A549 (cell line): ENCODE measurements at regions not wholly inside any gene's neighbourhood (a gene's known extent, or its start where the extent isn't known, plus 50 kb on each side); places are given as distances from the start of the nearest gene placed in this dataset.

Source experiments
- ATAC-seq, 2 experiments: fragments of 200-7000 bp in 1 of 2; fragments of >200 bp in 1 of 2; cut with Nextera tagmentation in 1 of 2; cut with Tn5 transposase in 1 of 2; 3 replicates each; pipeline versions ENCODE4 v1.8.0 to v1.9.1; 2018 to 2020; ENCODE audit warnings: mild to moderate bottlenecking in 1 of 2, moderate library complexity in 1 of 2
- CTCF ChIA-PET: fragments of 300-600 bp; sonication (Branson Sonifier 250); formaldehyde crosslinking; extraction: SDS; loops from one replicate; lab custom pipeline; 2021; ENCODE audit warnings: antibody characterized with exemption, inconsistent platforms; lab: Yijun Ruan, JAX
- POLR2A ChIA-PET: fragments of 350-600 bp; formaldehyde crosslinking; extraction: SDS; loops from one replicate; lab custom pipeline; 2021; ENCODE audit warnings: antibody characterized with exemption, inconsistent platforms; lab: Yijun Ruan, JAX
- DNase-seq, 2 experiments: peaks; one replicate each; pipeline versions ENCODE4 v3.0.0 to v3.0.0-alpha.2; 2011 to 2016; ENCODE audit warnings: low read depth in 1 of 2, low spot score in 1 of 2
- FAIRE-seq: peaks from 2 replicates; lab custom pipeline; 2011; peaks lifted over from hg19 to GRCh38; lab: Jason Lieb, UNC
- H3K27ac ChIP-seq, 2 experiments: fragments of >200 bp; sonication (Bioruptor Twin); formaldehyde crosslinking; 3 replicates each; pipeline ENCODE4 v1.5.1; 2016 to 2017
- H3K4me1 ChIP-seq: fragments of >200 bp; sonication (Bioruptor Twin); formaldehyde crosslinking; 3 replicates; pipeline ENCODE4 v1.6.1; 2016
- H3K4me2 ChIP-seq: fragments of >200 bp; sonication (Bioruptor Twin); formaldehyde crosslinking; 3 replicates; pipeline ENCODE4 v1.6.1; 2016
- H3K4me3 ChIP-seq: fragments of >200 bp; sonication (Bioruptor Twin); formaldehyde crosslinking; 3 replicates; pipeline ENCODE4 v1.5.1; 2016
- H3K9me3 ChIP-seq: fragments of >200 bp; sonication (Bioruptor Twin); formaldehyde crosslinking; 3 replicates; pipeline ENCODE4 v1.6.1; 2016
- CBX8 ChIP-seq: fragments of 200-600 bp; sonication (generic); IDR thresholded peaks from 2 replicates; pipeline ENCODE4 v1.6.1; 2016
- CEBPB ChIP-seq, 2 experiments: fragments of >200 bp in 1 of 2; sonication (Bioruptor Twin) in 1 of 2; formaldehyde crosslinking in 1 of 2; IDR thresholded peaks; 2 replicates each; pipeline ENCODE4 v1.6.1; 2012 to 2016
- EHF ChIP-seq: fragments of 250-450 bp; sonication (Bioruptor Pico); IDR thresholded peaks from 2 replicates; pipeline ENCODE4 v1.5.0; 2020; ENCODE audit warnings: mild to moderate bottlenecking
- FOSB ChIP-seq: fragments of 250-450 bp; sonication (Bioruptor Pico); IDR thresholded peaks from 2 replicates; pipeline ENCODE4 v1.5.0; 2020; ENCODE audit warnings: mild to moderate bottlenecking, moderate library complexity
- GATA3 ChIP-seq: IDR thresholded peaks from 2 replicates; pipeline ENCODE4 v1.6.1; 2012; ENCODE audit warnings: borderline replicate concordance
- HEYL ChIP-seq: fragments of 250-450 bp; sonication (Bioruptor Pico); IDR thresholded peaks from 2 replicates; pipeline ENCODE4 v1.8.0; 2021; ENCODE audit warnings: mild to moderate bottlenecking, moderate library complexity
- HOXB13 ChIP-seq: fragments of 250-450 bp; sonication (Bioruptor Pico); IDR thresholded peaks from 2 replicates; pipeline ENCODE4 v1.5.0; 2020; ENCODE audit warnings: low read depth, mild to moderate bottlenecking, moderate library complexity
- JUNB ChIP-seq: fragments of >200 bp; sonication (Bioruptor Twin); formaldehyde crosslinking; IDR thresholded peaks from 2 replicates; pipeline ENCODE4 v1.6.1; 2016
- MAZ ChIP-seq: fragments of 150-350 bp; IDR thresholded peaks from 2 replicates; pipeline ENCODE4 v1.6.1; 2014; ENCODE audit warnings: antibody characterized with exemption, low read depth, low read length, borderline replicate concordance
- NR3C1 ChIP-seq: fragments of >200 bp; sonication (Bioruptor Twin); formaldehyde crosslinking; IDR thresholded peaks from 3 replicates; pipeline ENCODE4 v1.6.1; 2017
- PHF8 ChIP-seq: fragments of 200-600 bp; sonication (generic); IDR thresholded peaks from 2 replicates; pipeline ENCODE4 v1.6.1; 2016; ENCODE audit warnings: low read depth, mild to moderate bottlenecking, antibody characterized with exemption, moderate library complexity, borderline replicate concordance
- RFX5 ChIP-seq: fragments of 450-650 bp; IDR thresholded peaks from 2 replicates; pipeline ENCODE4 v1.7.1; 2014; ENCODE audit warnings: antibody characterized with exemption, mild to moderate bottlenecking, moderate library complexity
- SMC3 ChIP-seq: fragments of >200 bp; sonication (Bioruptor Twin); formaldehyde crosslinking; IDR thresholded peaks from 3 replicates; pipeline ENCODE4 v1.6.1; 2018; ENCODE audit warnings: inconsistent platforms
- SREBF2 ChIP-seq: fragments of 450-650 bp; IDR thresholded peaks from 2 replicates; pipeline ENCODE4 v1.6.1; 2014; ENCODE audit warnings: mild to moderate bottlenecking, moderate library complexity
- TP53 ChIP-seq: fragments of 250-450 bp; sonication (Bioruptor Pico); IDR thresholded peaks from 2 replicates; pipeline ENCODE4 v1.5.0; 2021; ENCODE audit warnings: mild to moderate bottlenecking, moderate library complexity
- ZNF302 ChIP-seq: fragments of 250-450 bp; sonication (Bioruptor Pico); IDR thresholded peaks from 2 replicates; pipeline ENCODE4 v1.9.0; 2021; ENCODE audit warnings: inconsistent platforms, mild to moderate bottlenecking, moderate library complexity
- WGBS: methylation state at CpG from one replicate; pipeline ENCODE4 v1.1.6; 2017; ENCODE audit errors: missing lambda C conversion rate; 5-methylcytosine and 5-hydroxymethylcytosine counted together
- TF ChIP-seq, protein P1 (sequence below): IDR thresholded peaks from 2 replicates; pipeline ENCODE4 v1.6.1; 2012; ENCODE audit warnings: low read depth, borderline replicate concordance
- TF ChIP-seq, protein P2 (sequence below): fragments of >200 bp; sonication (Bioruptor Twin); formaldehyde crosslinking; IDR thresholded peaks from 3 replicates; pipeline ENCODE4 v1.6.1; 2016
- TF ChIP-seq, protein P3 (sequence below): fragments of >200 bp; sonication (Bioruptor Twin); formaldehyde crosslinking; IDR thresholded peaks from 3 replicates; pipeline ENCODE4 v1.5.1; 2016
- TF ChIP-seq, protein P4 (sequence below): IDR thresholded peaks from 2 replicates; pipeline ENCODE4 v1.6.1; 2012
- TF ChIP-seq, protein P5 (sequence below): fragments of >200 bp; sonication (Bioruptor Twin); formaldehyde crosslinking; IDR thresholded peaks from 2 replicates; pipeline ENCODE4 v1.6.1; 2016
- TF ChIP-seq, protein P6 (sequence below): fragments of 200-600 bp; sonication (generic); IDR thresholded peaks from 2 replicates; pipeline ENCODE4 v1.6.1; 2016; ENCODE audit warnings: antibody characterized with exemption, mild to moderate bottlenecking, moderate library complexity

DNA sequence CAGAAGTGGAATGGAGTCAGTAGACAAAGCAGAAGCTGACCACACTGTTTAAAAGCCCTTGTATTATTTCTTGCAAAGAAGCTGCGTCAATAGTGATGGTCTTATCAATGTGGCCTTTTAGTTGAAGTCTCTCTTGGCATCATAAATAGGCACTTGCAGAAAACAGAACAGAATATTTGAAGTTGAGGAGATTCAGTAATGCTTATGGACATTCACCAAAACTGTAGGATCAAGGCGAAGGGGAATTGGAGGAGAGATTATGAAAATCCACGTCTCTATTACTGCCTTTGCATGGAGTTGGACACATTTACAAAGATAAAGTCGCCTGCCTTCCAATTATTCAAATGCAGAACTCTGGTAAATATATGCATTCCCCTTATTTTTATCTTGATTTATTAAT is 1482.8 kb downstream of the EFNB2 start (continued):
- TF ChIP-seq HEYL (CRISPR knock-in tag): no peak
- no peak for TF ChIP-seq FOSB (CRISPR knock-in tag)

DNA sequence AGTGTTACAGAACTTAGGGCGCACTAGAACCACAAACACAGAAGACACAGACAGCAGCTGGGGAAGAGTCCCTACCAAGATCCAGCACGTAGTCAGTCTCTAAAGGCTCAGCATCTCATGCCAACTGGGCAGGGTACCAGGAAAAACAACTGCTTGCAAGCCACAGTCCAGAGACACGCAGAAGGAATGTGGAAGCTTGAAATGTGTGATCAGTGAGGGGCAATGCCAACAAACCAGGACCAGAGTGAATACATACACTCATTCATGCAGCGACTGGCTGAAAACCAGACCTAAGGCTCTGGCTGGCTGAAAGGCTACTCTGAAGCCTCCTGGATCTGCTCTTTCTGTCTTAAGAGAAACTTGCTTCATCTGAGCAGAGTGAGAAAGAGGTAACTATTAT is 1484.8 kb downstream of the EFNB2 start:
- TF ChIP-seq ZNF302 (CRISPR knock-in tag) (no peak), NR3C1 (no peak), EHF (CRISPR knock-in tag) (no peak), PHF8 (no peak), RFX5 (no peak), HOXB13 (no peak), SREBF2 (no peak), SMC3 (no peak), CEBPB (IDR thresholded peaks at IDR 0.05) (no peak), GATA3 (no peak), TP53 (no peak), CBX8 (no peak), JUNB (no peak), MAZ (no peak)
- TF ChIP-seq, protein P1, sequence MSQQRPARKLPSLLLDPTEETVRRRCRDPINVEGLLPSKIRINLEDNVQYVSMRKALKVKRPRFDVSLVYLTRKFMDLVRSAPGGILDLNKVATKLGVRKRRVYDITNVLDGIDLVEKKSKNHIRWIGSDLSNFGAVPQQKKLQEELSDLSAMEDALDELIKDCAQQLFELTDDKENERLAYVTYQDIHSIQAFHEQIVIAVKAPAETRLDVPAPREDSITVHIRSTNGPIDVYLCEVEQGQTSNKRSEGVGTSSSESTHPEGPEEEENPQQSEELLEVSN: no peak
- TF ChIP-seq, protein P2, sequence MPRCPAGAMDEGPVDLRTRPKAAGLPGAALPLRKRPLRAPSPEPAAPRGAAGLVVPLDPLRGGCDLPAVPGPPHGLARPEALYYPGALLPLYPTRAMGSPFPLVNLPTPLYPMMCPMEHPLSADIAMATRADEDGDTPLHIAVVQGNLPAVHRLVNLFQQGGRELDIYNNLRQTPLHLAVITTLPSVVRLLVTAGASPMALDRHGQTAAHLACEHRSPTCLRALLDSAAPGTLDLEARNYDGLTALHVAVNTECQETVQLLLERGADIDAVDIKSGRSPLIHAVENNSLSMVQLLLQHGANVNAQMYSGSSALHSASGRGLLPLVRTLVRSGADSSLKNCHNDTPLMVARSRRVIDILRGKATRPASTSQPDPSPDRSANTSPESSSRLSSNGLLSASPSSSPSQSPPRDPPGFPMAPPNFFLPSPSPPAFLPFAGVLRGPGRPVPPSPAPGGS: no peak
- TF ChIP-seq, protein P3, sequence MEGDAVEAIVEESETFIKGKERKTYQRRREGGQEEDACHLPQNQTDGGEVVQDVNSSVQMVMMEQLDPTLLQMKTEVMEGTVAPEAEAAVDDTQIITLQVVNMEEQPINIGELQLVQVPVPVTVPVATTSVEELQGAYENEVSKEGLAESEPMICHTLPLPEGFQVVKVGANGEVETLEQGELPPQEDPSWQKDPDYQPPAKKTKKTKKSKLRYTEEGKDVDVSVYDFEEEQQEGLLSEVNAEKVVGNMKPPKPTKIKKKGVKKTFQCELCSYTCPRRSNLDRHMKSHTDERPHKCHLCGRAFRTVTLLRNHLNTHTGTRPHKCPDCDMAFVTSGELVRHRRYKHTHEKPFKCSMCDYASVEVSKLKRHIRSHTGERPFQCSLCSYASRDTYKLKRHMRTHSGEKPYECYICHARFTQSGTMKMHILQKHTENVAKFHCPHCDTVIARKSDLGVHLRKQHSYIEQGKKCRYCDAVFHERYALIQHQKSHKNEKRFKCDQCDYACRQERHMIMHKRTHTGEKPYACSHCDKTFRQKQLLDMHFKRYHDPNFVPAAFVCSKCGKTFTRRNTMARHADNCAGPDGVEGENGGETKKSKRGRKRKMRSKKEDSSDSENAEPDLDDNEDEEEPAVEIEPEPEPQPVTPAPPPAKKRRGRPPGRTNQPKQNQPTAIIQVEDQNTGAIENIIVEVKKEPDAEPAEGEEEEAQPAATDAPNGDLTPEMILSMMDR: no peak
- TF ChIP-seq, protein P4, sequence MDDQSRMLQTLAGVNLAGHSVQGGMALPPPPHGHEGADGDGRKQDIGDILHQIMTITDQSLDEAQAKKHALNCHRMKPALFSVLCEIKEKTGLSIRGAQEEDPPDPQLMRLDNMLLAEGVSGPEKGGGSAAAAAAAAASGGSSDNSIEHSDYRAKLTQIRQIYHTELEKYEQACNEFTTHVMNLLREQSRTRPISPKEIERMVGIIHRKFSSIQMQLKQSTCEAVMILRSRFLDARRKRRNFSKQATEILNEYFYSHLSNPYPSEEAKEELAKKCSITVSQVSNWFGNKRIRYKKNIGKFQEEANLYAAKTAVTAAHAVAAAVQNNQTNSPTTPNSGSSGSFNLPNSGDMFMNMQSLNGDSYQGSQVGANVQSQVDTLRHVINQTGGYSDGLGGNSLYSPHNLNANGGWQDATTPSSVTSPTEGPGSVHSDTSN: no peak
- TF ChIP-seq, protein P5, sequence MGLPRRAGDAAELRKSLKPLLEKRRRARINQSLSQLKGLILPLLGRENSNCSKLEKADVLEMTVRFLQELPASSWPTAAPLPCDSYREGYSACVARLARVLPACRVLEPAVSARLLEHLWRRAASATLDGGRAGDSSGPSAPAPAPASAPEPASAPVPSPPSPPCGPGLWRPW: no peak
- TF ChIP-seq, protein P6, sequence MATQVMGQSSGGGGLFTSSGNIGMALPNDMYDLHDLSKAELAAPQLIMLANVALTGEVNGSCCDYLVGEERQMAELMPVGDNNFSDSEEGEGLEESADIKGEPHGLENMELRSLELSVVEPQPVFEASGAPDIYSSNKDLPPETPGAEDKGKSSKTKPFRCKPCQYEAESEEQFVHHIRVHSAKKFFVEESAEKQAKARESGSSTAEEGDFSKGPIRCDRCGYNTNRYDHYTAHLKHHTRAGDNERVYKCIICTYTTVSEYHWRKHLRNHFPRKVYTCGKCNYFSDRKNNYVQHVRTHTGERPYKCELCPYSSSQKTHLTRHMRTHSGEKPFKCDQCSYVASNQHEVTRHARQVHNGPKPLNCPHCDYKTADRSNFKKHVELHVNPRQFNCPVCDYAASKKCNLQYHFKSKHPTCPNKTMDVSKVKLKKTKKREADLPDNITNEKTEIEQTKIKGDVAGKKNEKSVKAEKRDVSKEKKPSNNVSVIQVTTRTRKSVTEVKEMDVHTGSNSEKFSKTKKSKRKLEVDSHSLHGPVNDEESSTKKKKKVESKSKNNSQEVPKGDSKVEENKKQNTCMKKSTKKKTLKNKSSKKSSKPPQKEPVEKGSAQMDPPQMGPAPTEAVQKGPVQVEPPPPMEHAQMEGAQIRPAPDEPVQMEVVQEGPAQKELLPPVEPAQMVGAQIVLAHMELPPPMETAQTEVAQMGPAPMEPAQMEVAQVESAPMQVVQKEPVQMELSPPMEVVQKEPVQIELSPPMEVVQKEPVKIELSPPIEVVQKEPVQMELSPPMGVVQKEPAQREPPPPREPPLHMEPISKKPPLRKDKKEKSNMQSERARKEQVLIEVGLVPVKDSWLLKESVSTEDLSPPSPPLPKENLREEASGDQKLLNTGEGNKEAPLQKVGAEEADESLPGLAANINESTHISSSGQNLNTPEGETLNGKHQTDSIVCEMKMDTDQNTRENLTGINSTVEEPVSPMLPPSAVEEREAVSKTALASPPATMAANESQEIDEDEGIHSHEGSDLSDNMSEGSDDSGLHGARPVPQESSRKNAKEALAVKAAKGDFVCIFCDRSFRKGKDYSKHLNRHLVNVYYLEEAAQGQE: no peak
- Histone ChIP-seq H3K4me2 (no peak overlapping the region), H3K27ac (no peak overlapping the region), H3K4me1 (no peaks in the 10 kb centered on the region), H3K9me3 (no peaks in the 10 kb centered on the region), H3K4me3 (no peak overlapping the region)
- DNase-seq (no peak), ATAC-seq (no peak), FAIRE-seq (no peak)
- 19% methylated on average over 4 of the region's 4 CpGs for WGBS
- ChIA-PET CTCF (no interaction called here), POLR2A (no interaction called here)
